Tibial nerve (tissue), 4 donors: ENCODE measurements at regions not wholly inside any gene's neighbourhood (a gene's known extent, or its start where the extent isn't known, plus 50 kb on each side); places are given as distances from the start of the nearest gene placed in this dataset.

Experiments
- DNase-seq, 2 donors: peaks; one replicate each; pipeline ENCODE4 v3.0.0-alpha.2; 2019; ENCODE audit warnings: low spot score in 2 of 2
- H3K27ac ChIP-seq, 4 donors: fragments of 200-600 bp; sonication (generic) in 3 of 4; one replicate each; pipeline ENCODE4 v1.5.1; 2017 to 2019; ENCODE audit warnings: mild to moderate bottlenecking in 1 of 4
- H3K27me3 ChIP-seq, 2 donors: fragments of 200-600 bp; sonication (generic) in 1 of 2; one replicate each; pipeline versions ENCODE4 v1.5.1 to v1.6.0; 2017 to 2019
- H3K36me3 ChIP-seq, 3 donors: fragments of 200-600 bp; sonication (generic); one replicate each; pipeline ENCODE4 v1.5.1; 2018 to 2019
- H3K4me1 ChIP-seq, 4 donors: fragments of 200-600 bp; sonication (generic) in 3 of 4; one replicate each; pipeline ENCODE4 v1.5.1; 2017 to 2019
- H3K4me3 ChIP-seq, 4 donors: fragments of 200-600 bp; sonication (generic) in 3 of 4; one replicate each; pipeline ENCODE4 v1.5.1; 2017 to 2019; ENCODE audit warnings: mild to moderate bottlenecking in 1 of 4, moderate library complexity in 1 of 4
- H3K9me3 ChIP-seq, 4 donors: fragments of 200-600 bp; sonication (generic) in 3 of 4; one replicate each; pipeline ENCODE4 v1.5.1; 2017 to 2019
- EP300 ChIP-seq, 2 donors: sonication (generic); formaldehyde crosslinking; IDR thresholded peaks; one replicate each; pipeline ENCODE4 v1.6.1; 2017; ENCODE audit warnings: antibody characterized with exemption in 2 of 2, mild to moderate bottlenecking in 1 of 2
- POLR2A ChIP-seq, 2 donors: fragments of 450-650 bp; IDR thresholded peaks; one replicate each; pipeline ENCODE4 v1.6.1; 2017; ENCODE audit warnings: antibody characterized with exemption in 2 of 2, mild to moderate bottlenecking in 2 of 2, moderate library complexity in 2 of 2
- WGBS, 2 donors: methylation state at CpG; one replicate each; pipeline ENCODE4 v1.1.5; 2018; 5-methylcytosine and 5-hydroxymethylcytosine counted together
- TF ChIP-seq, protein P1 (sequence below), 5 experiments: fragments of 200-600 bp in 3 of 5; fragments of 450-650 bp in 2 of 5; sonication (generic) in 3 of 5; IDR thresholded peaks; one replicate each; pipeline ENCODE4 v1.5.1; 2016 to 2019; ENCODE audit warnings: antibody characterized with exemption in 5 of 5, mild to moderate bottlenecking in 3 of 5, moderate library complexity in 2 of 5

DNA sequence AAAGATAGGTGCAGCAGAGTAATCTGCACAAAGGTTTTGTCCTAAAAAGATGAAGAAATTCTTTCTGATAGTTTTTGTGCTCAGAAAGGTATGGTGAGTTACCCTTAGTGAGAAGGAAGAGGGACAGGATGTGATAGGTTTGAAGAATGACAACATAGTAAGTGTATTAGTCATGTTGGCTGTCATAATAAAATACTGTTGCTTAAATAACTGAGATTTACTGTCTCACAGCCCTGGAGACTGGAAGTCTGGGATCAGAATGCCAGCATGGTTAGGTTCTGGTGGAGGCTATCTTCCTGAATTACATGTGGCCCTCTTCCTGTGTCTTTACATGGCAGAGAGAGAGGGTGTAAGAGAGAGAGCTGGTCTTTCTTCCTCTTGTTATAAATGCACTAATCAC is 965.2 kb downstream of the TTLL7 start:
- no peaks in the 10 kb centered on the region for H3K4me1 ChIP-seq

DNA sequence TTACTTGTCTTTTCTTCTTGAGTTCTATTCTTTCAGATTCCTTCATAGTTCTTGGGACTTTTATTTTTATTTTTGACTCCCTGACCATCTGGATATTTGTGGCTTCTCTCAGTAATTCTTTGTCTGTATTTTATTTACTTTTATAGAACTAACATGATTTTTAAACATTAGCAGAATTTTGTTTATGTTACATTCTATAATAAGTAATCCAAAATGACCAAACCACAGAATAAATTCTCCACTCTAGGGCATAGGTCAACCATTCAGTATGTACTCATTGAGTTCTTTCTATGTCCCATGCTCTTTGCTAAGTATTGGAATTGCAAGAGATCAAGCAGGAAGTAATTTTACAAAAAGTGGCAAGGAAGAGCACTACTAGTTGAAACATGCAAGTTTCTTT is 969.0 kb downstream of the TTLL7 start:
- Histone ChIP-seq H3K27ac (no peak overlapping the region), H3K4me3 (no peak overlapping the region), H3K4me1 (no peaks in the 10 kb centered on the region), H3K9me3 (no peaks in the 10 kb centered on the region), H3K36me3 (no peaks in the 10 kb centered on the region), H3K27me3 (no peaks in the 10 kb centered on the region)
- TF ChIP-seq, protein P1, sequence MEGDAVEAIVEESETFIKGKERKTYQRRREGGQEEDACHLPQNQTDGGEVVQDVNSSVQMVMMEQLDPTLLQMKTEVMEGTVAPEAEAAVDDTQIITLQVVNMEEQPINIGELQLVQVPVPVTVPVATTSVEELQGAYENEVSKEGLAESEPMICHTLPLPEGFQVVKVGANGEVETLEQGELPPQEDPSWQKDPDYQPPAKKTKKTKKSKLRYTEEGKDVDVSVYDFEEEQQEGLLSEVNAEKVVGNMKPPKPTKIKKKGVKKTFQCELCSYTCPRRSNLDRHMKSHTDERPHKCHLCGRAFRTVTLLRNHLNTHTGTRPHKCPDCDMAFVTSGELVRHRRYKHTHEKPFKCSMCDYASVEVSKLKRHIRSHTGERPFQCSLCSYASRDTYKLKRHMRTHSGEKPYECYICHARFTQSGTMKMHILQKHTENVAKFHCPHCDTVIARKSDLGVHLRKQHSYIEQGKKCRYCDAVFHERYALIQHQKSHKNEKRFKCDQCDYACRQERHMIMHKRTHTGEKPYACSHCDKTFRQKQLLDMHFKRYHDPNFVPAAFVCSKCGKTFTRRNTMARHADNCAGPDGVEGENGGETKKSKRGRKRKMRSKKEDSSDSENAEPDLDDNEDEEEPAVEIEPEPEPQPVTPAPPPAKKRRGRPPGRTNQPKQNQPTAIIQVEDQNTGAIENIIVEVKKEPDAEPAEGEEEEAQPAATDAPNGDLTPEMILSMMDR (IDR thresholded peaks at IDR 0.05): no peak
- TF ChIP-seq EP300 (IDR thresholded peaks at IDR 0.05) (no peak), POLR2A (IDR thresholded peaks at IDR 0.05) (no peak)
- no peak for DNase-seq

More for the DNA sequence above, 965.2 kb downstream of the TTLL7 start:
- no peaks in the 10 kb centered on the region for H3K27me3 ChIP-seq
- no peak for DNase-seq
- no peak overlapping the region for H3K27ac ChIP-seq
- H3K36me3 ChIP-seq: no peaks in the 10 kb centered on the region
- no peak for TF ChIP-seq POLR2A (IDR thresholded peaks at IDR 0.05)
- TF ChIP-seq, protein P1 (IDR thresholded peaks at IDR 0.05): no peak
- TF ChIP-seq EP300 (IDR thresholded peaks at IDR 0.05): no peak
- H3K4me3 ChIP-seq: no peak overlapping the region
- peaks cover 0 to 10% (median 0%) of the 10 kb centered on the region in 4 donors for H3K9me3 ChIP-seq

DNA sequence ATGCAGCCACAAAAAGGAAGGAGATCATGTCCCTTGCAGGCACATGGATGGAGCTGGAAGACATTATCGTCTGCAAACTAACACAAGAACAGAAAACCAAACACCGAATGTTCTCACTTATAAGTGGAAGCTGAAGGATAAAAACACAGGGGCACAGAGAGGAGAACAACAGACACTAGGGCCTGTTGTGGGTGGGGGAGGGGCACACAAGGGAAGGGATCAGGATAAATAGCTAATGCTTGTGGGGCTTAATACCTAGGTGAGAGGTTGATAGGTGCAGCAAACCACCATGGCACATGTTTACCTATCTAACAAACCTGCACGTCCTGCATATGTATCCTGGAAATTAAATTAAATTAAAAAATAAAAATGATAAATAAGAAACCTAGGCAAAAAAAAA is 969.9 kb downstream of the TTLL7 start:
- Histone ChIP-seq H3K9me3 (no peaks in the 10 kb centered on the region), H3K27me3 (no peaks in the 10 kb centered on the region), H3K36me3 (no peaks in the 10 kb centered on the region), H3K27ac (no peak overlapping the region), H3K4me1 (peaks cover 0 to 6% (median 0%) of the 10 kb centered on the region in 4 donors), H3K4me3 (no peak overlapping the region)
- WGBS, 2 donors: 90 to 94% methylated on average over 3 of the region's 3 CpGs
- DNase-seq: no peak
- no peak for TF ChIP-seq EP300 (IDR thresholded peaks at IDR 0.05)
- TF ChIP-seq POLR2A (IDR thresholded peaks at IDR 0.05): no peak
- TF ChIP-seq, protein P1 (IDR thresholded peaks at IDR 0.05): no peak

DNA sequence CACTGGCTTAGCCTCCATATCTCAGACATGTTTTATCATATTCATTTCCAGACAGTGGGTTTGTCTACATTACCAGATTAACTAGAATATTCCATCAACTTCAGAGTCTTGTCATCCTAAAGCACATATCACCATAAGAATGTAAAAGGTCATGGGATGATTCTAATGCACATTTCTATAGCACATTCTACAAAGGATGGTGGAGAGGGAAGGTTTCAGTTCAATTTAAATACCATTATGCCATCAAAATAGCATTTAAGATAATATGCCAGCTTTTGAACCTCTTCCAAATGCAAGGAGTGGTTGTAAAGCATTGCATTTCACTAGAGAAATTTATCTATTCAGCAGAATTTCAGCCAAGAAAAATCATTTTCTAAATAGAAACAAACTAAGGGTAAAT is 970.5 kb downstream of the TTLL7 start:
- DNase-seq: no peak
- TF ChIP-seq POLR2A (IDR thresholded peaks at IDR 0.05) (no peak), EP300 (IDR thresholded peaks at IDR 0.05) (no peak)
- TF ChIP-seq, protein P1 (IDR thresholded peaks at IDR 0.05): no peak
- Histone ChIP-seq H3K4me3 (no peak overlapping the region), H3K27me3 (no peaks in the 10 kb centered on the region), H3K4me1 (peaks cover 0 to 6% (median 0%) of the 10 kb centered on the region in 4 donors), H3K9me3 (no peaks in the 10 kb centered on the region), H3K27ac (no peak overlapping the region), H3K36me3 (no peaks in the 10 kb centered on the region)

DNA sequence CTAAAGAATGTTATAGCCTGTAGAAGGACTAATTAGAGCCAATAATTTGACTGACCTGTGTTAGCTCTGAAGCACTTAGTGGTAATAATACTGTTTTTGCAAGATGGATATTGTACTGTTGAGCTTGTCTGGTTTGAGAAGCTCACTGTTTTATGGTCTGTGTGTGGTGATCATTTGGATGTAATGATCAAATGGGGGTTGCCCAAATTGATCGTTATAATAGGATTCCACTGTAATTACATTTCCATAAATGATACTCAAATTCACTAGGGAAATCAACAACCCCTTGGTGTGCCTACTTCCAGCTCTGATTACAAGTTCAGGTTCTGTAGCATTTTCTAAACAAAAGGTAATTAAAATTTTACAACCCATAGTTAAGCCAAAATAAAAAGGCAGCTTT is 971.4 kb downstream of the TTLL7 start:
- Histone ChIP-seq H3K4me3 (no peak overlapping the region), H3K27ac (no peak overlapping the region), H3K9me3 (no peaks in the 10 kb centered on the region), H3K4me1 (peaks cover 0 to 6% (median 0%) of the 10 kb centered on the region in 4 donors), H3K36me3 (no peaks in the 10 kb centered on the region), H3K27me3 (no peaks in the 10 kb centered on the region)
- no peak for TF ChIP-seq EP300 (IDR thresholded peaks at IDR 0.05)
- no peak for TF ChIP-seq POLR2A (IDR thresholded peaks at IDR 0.05)
- TF ChIP-seq, protein P1 (IDR thresholded peaks at IDR 0.05): no peak
- WGBS, 2 donors: 79 to 97% methylated on average over 1 of the region's 1 CpG
- DNase-seq: no peak
